ENCODE measurements at regions not wholly inside any gene's neighbourhood (a gene's known extent, or its start where the extent isn't known, plus 50 kb on each side); places are given as distances from the start of the nearest gene placed in this dataset.
A peak's percentile ranks its signal among the peaks of the same experiment; 100 is the strongest.

- POLR2A ChIA-PET, result interaction anchor here (0.6 kb wide), 1 partner anchor 876 kb away, joined by 6 read pairs; no protein-coding TSS in a partner anchor
- TF ChIP-seq, protein P1, sequence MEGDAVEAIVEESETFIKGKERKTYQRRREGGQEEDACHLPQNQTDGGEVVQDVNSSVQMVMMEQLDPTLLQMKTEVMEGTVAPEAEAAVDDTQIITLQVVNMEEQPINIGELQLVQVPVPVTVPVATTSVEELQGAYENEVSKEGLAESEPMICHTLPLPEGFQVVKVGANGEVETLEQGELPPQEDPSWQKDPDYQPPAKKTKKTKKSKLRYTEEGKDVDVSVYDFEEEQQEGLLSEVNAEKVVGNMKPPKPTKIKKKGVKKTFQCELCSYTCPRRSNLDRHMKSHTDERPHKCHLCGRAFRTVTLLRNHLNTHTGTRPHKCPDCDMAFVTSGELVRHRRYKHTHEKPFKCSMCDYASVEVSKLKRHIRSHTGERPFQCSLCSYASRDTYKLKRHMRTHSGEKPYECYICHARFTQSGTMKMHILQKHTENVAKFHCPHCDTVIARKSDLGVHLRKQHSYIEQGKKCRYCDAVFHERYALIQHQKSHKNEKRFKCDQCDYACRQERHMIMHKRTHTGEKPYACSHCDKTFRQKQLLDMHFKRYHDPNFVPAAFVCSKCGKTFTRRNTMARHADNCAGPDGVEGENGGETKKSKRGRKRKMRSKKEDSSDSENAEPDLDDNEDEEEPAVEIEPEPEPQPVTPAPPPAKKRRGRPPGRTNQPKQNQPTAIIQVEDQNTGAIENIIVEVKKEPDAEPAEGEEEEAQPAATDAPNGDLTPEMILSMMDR (IDR thresholded peaks at IDR 0.05; ENCODE audit: control extremely low read depth, extremely low read depth, low read depth, missing control alignments), result no peak
- CTCF ChIA-PET, result interaction anchor here (1.0 to 1.1 kb wide), 2 partner anchors 9 to 38 kb away, joined by 3 read pairs; no protein-coding TSS in a partner anchor
- peak; percentile 9 for DNase-seq (ENCODE audit: extremely low spot score)
Observed at GRCh38 chr1:30418061-30418938, 305.1 kb downstream of the MATN1 start.

GRCh38 chr1:30417701-30418046 lies 305.7 kb downstream of the MATN1 start:
- TF ChIP-seq, protein P1 (IDR thresholded peaks at IDR 0.05; ENCODE audit: control extremely low read depth, extremely low read depth, low read depth, missing control alignments), result no peak
- DNase-seq (ENCODE audit: extremely low spot score), result no peak
- POLR2A ChIA-PET, result no interaction called here
- CTCF ChIA-PET, result interaction anchor here (1.0 to 1.1 kb wide), 2 partner anchors 9 to 37 kb away, joined by 3 read pairs; no protein-coding TSS in a partner anchor

DNA sequence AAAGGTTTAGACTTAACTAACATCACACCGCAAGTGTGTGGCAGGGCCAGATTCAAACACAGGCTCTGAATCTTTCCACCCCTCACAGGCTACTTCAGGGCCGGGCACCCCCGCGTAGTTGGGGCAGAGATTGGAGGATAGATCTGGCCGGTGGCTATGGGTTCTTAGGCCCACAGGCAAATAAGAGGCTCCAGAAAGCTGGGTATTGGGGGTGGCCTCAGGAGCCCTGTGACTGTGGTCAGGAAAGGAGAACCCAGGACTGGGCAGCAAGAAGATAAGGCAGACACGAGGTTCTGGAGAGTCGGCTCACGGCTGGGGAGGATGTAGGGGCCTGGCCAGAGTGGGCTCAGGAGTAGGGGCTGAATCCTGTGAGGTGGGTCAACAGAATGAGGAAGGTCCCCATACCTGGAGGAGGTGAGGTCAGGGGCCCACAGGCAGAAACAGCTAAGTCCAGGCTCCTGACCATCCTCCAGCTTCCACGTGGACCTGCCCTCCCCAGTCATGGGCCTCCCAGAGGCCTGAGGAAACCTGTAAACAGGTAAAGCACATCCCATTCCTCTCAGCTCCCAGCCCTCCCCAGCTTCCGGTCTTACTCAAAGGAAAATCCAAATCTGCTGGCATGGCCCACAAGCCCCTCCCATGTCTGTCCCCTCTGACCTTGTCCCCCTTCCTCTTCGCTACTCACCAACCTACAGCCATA lies 306.2 kb downstream of the MATN1 start:
- ChIA-PET POLR2A (no interaction called here), CTCF (interaction anchor here (1.0 to 1.1 kb wide), 2 partner anchors 10 to 37 kb away, joined by 3 read pairs; no protein-coding TSS in a partner anchor)
- TF ChIP-seq, protein P1 (IDR thresholded peaks at IDR 0.05; ENCODE audit: control extremely low read depth, extremely low read depth, low read depth, missing control alignments), result no peak
- peak; percentile 8 for DNase-seq (ENCODE audit: extremely low spot score)

DNA sequence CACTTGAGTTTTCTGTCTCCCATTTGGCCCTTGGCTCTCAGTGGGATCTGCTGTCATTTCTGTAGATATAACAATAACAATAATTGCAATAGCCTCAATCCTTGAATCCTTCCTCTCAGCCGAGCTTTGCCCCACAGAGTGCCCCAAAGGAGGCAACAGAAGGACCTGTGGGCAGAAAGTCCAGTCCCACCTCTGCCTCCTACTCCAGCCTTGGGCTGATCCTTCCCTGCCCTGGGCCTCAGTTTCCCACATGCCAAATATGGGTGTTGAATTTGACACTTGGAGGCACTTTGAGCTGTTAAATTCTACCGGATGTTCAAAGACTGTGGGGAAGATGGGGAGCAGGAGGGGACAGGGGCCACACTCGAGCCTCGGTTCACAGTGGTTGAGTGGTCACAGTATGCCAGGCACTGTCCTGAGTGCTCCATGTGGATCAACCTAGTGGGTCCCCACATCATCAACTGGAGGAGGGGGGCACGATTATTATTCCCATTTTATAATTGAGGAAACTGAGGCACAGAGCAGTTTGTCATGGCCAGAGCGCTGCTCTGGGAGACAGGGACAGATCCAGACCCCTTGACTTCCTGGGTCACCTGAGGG lies 307.1 kb downstream of the MATN1 start:
- DNase-seq (ENCODE audit: extremely low spot score), result peak; percentile 9
- CTCF ChIA-PET, result no interaction called here
- TF ChIP-seq, protein P1 (IDR thresholded peaks at IDR 0.05; ENCODE audit: control extremely low read depth, extremely low read depth, low read depth, missing control alignments), result no peak
- POLR2A ChIA-PET, result no interaction called here

DNA sequence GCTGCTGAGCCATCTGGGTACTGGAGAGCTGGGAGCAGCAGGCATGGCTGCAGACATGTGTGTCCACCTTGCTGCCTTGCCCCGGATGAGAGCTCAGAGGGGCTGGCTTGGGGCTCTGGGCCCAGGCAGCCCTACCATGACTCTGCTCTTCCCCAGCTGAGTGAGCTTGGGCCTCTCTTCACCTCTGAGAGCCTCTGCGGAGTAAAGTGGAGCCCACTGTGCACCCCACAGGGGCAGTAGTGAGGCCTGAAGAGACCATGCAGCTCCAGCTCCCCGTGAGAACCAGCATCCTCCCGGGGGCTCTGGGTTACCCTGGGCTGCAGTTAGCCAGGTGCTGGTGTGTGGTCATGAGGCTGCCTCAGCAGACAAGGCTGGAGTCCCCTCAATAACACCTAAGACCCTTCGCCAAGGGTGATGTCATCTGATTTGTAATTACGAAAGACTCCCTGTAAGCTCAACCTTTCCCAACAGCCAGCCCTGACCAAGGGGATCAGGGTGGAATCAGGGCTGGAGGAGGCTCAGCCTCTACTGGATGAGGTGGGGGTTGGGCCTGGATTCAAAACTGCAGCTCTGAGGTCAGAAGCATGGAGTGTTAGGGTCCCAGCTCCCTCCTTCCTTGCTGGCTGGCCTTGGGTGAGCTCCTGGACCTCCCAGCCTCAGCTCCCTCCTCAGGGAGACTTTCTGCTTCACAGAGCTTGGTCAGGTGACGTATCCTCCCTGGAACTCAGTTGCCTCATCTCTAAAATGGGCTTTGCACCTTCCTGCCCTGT lies 308.0 kb downstream of the MATN1 start:
- TF ChIP-seq, protein P1 (IDR thresholded peaks at IDR 0.05; ENCODE audit: control extremely low read depth, extremely low read depth, low read depth, missing control alignments), result no peak
- POLR2A ChIA-PET, result no interaction called here
- CTCF ChIA-PET, result interaction anchor here (1.4 kb wide), 1 partner anchor 35 kb away, joined by 6 read pairs; no protein-coding TSS in a partner anchor
- DNase-seq (ENCODE audit: extremely low spot score), result peak; percentile 10

- CTCF ChIA-PET, result interaction anchor here (1.4 kb wide), 1 partner anchor 34 kb away, joined by 6 read pairs; no protein-coding TSS in a partner anchor
- TF ChIP-seq, protein P1 (IDR thresholded peaks at IDR 0.05; ENCODE audit: control extremely low read depth, extremely low read depth, low read depth, missing control alignments), result no peak
- DNase-seq (ENCODE audit: extremely low spot score), result peak; percentile 7
- POLR2A ChIA-PET, result no interaction called here
Observed at GRCh38 chr1:30414851-30415165, 308.6 kb downstream of the MATN1 start.

Measured in GM10248 (cell line).